ENCODE measurements at regions not wholly inside any gene's neighbourhood (a gene's known extent, or its start where the extent isn't known, plus 50 kb on each side); places are given as distances from the start of the nearest gene placed in this dataset.

DNA sequence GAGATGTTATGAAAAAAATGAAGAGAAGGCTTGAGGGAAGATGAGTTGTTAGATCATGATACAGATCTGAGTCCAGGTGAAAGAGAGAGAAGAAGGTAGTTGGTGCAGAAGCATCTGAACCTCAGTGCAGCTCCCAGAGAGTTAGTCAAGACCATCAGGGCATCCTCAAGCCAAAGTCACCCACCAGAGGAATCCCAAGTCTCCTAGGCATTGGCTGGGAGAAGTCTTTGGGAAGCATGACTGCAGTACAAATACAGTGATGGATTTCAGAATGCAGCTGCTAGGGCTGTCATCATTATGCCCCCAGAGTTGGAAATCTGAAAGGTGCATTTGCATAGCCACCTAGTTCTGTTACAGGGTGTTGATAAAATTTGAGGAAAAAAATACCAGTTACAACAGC is 59.7 kb upstream of the GALNT18 start:
- POLR2A ChIA-PET (ENCODE audit: unreplicated experiment) = interaction anchor here (0.6 kb wide), 1 partner anchor 33 kb away, joined by 4 read pairs; no protein-coding TSS in a partner anchor
- H3K79me1 ChIP-seq (ENCODE audit: low read depth in 1 of 2, low read length in 2 of 2) = no peaks in the 10 kb centered on the region

More for the DNA sequence above, 59.7 kb upstream of the GALNT18 start:
- Histone ChIP-seq H3K27me3 (ENCODE audit: control insufficient read depth, insufficient read depth, low read length) (peaks cover 19% of the 10 kb centered on the region), H2AK5ac (ENCODE audit: low read depth, low read length) (no peak overlapping the region), H3K23ac (ENCODE audit: low read depth, low read length) (no peak overlapping the region), H2BK15ac (ENCODE audit: low read depth, low read length) (no peak overlapping the region), H3K36me3 (ENCODE audit: control insufficient read depth, insufficient read depth, low read length) (no peaks in the 10 kb centered on the region), H3K18ac (ENCODE audit: low read depth, low read length) (no peak overlapping the region), H3K56ac (ENCODE audit: extremely low read depth, insufficient read depth, low read length) (no peak overlapping the region), H3K4me2 (ENCODE audit: low read depth, low read length) (no peak overlapping the region), H3K9ac (ENCODE audit: low read depth, low read length) (no peak overlapping the region), H4K91ac (ENCODE audit: insufficient read depth, low read depth, low read length) (no peak overlapping the region), H4K5ac (ENCODE audit: low read depth, low read length) (no peak overlapping the region), H3K4me1 (ENCODE audit: control insufficient read depth, insufficient read depth, low read length) (no peaks in the 10 kb centered on the region), H3K9me1 (ENCODE audit: insufficient read depth, low read length) (no peaks in the 10 kb centered on the region), H2BK120ac (ENCODE audit: low read depth, low read length) (no peak overlapping the region), H2BK5ac (ENCODE audit: low read depth, low read length, poor library complexity, severe bottlenecking) (no peak overlapping the region), H3K4ac (ENCODE audit: low read depth, low read length) (no peak overlapping the region), H3K4me3 (ENCODE audit: insufficient read depth, low read depth, low read length) (no peak overlapping the region), H3K14ac (replicated peaks; ENCODE audit: low read depth, low read length) (no peak overlapping the region), H4K8ac (ENCODE audit: low read depth in 2 of 2, low read length in 2 of 2) (no peak overlapping the region), H2AK9ac (replicated peaks; ENCODE audit: low read depth, low read length, poor library complexity) (no peak overlapping the region), H3K9me3 (ENCODE audit: control insufficient read depth, insufficient read depth, low read length) (no peaks in the 10 kb centered on the region), H2AFZ (replicated peaks; ENCODE audit: low read length, poor library complexity) (no peak overlapping the region), H2BK20ac (ENCODE audit: low read depth, low read length) (no peak overlapping the region), H4K20me1 (ENCODE audit: insufficient read depth, low read length) (no peaks in the 10 kb centered on the region), H3K27ac (ENCODE audit: insufficient read depth, low read length) (no peak overlapping the region)
- BruUV-seq (replicated peaks) = no TSS peak
- ATAC-seq (ENCODE audit: low read depth) = no peak
- dilution Hi-C loops (cut with HindIII; ENCODE audit: low sequenced_read_pairs, unreplicated experiment) (no loop called here), in situ Hi-C loops (cut with MboI; ENCODE audit: low sequenced_read_pairs) (no loop called here), intact Hi-C loops (cut with micrococcal nuclease) (no loop called here)
- TF ChIP-seq, protein P1, sequence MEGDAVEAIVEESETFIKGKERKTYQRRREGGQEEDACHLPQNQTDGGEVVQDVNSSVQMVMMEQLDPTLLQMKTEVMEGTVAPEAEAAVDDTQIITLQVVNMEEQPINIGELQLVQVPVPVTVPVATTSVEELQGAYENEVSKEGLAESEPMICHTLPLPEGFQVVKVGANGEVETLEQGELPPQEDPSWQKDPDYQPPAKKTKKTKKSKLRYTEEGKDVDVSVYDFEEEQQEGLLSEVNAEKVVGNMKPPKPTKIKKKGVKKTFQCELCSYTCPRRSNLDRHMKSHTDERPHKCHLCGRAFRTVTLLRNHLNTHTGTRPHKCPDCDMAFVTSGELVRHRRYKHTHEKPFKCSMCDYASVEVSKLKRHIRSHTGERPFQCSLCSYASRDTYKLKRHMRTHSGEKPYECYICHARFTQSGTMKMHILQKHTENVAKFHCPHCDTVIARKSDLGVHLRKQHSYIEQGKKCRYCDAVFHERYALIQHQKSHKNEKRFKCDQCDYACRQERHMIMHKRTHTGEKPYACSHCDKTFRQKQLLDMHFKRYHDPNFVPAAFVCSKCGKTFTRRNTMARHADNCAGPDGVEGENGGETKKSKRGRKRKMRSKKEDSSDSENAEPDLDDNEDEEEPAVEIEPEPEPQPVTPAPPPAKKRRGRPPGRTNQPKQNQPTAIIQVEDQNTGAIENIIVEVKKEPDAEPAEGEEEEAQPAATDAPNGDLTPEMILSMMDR (conservative IDR thresholded peaks at IDR 0.05; ENCODE audit: low read depth, low read length) = no peak
- TF ChIP-seq MAFK (IDR thresholded peaks at IDR 0.05; ENCODE audit: low read depth, low read length) (no peak), RCOR1 (IDR thresholded peaks at IDR 0.05; ENCODE audit: insufficient replicate concordance, low read length) (no peak), CHD1 (IDR thresholded peaks at IDR 0.05; ENCODE audit: low read depth, low read length) (no peak), MAZ (IDR thresholded peaks at IDR 0.05; ENCODE audit: borderline replicate concordance, low read depth, low read length) (no peak)
- CTCF ChIA-PET = no interaction called here
- no peak for DNase-seq

All from IMR-90 (cell line).